HG02840 (cell line): ENCODE measurements at regions not wholly inside any gene's neighbourhood (a gene's known extent, or its start where the extent isn't known, plus 50 kb on each side); places are given as distances from the start of the nearest gene placed in this dataset.

Experiments
- ATAC-seq: cut with Tn5 transposase; IDR thresholded peaks from one replicate; pipeline ENCODE4 v1.9.1; 2021; ENCODE audit warnings: mild to moderate bottlenecking, moderate library complexity, moderate number of reproducible peaks; ENCODE audit not compliant: unreplicated experiment, low FRiP score

GRCh38 chr1:177366091-177366490 lies 195.3 kb downstream of the BRINP2 start:
- ATAC-seq: no peak

GRCh38 chr1:177360791-177361190 lies 190.0 kb downstream of the BRINP2 start:
- no peak for ATAC-seq

- no peak for ATAC-seq
These were observed 186.1 kb downstream of the BRINP2 start for GRCh38 chr1:177356674-177357435.

- no peak for ATAC-seq
These were observed 184.8 kb downstream of the BRINP2 start for GRCh38 chr1:177355575-177355974.

GRCh38 chr1:177354247-177354646 lies 183.5 kb downstream of the BRINP2 start:
- no peak for ATAC-seq

- no peak for ATAC-seq
These were observed 180.8 kb downstream of the BRINP2 start for GRCh38 chr1:177351361-177352108.

- ATAC-seq: no peak
These were observed 176.1 kb downstream of the BRINP2 start for GRCh38 chr1:177346790-177347359.

GRCh38 chr1:177343445-177343844 lies 172.7 kb downstream of the BRINP2 start:
- no peak for ATAC-seq

- no peak for ATAC-seq
These were observed 171.0 kb downstream of the BRINP2 start for GRCh38 chr1:177341773-177342172.

GRCh38 chr1:177340601-177341067 lies 169.9 kb downstream of the BRINP2 start:
- no peak for ATAC-seq

GRCh38 chr1:177338376-177338775 lies 167.6 kb downstream of the BRINP2 start:
- ATAC-seq: no peak

GRCh38 chr1:177334903-177335302 lies 164.1 kb downstream of the BRINP2 start:
- no peak for ATAC-seq

- no peak for ATAC-seq
These were observed 163.3 kb downstream of the BRINP2 start for GRCh38 chr1:177333936-177334595.
